Left ventricle myocardium inferior (tissue), 1 donor: ENCODE measurements at regions not wholly inside any gene's neighbourhood (a gene's known extent, or its start where the extent isn't known, plus 50 kb on each side); places are given as distances from the start of the nearest gene placed in this dataset.

ENCODE experiments used
- DNase-seq: peaks from one replicate; pipeline ENCODE4 v3.0.0-alpha.2; 2020
- H3K27ac ChIP-seq: fragments of 200-600 bp; replicated peaks from 2 replicates; pipeline ENCODE4 v1.8.0; 2021
- H3K27me3 ChIP-seq: fragments of 200-600 bp; 2 replicates; pipeline ENCODE4 v1.8.0; 2021; ENCODE audit warnings: low read depth
- H3K36me3 ChIP-seq: fragments of 200-600 bp; 2 replicates; pipeline ENCODE4 v1.8.0; 2021
- H3K4me1 ChIP-seq: fragments of 200-600 bp; 2 replicates; pipeline ENCODE4 v1.8.0; 2021
- H3K4me3 ChIP-seq: fragments of 200-600 bp; 2 replicates; pipeline ENCODE4 v1.8.0; 2021; ENCODE audit warnings: mild to moderate bottlenecking, moderate library complexity
- H3K9me3 ChIP-seq: fragments of 200-600 bp; replicated peaks from 2 replicates; pipeline ENCODE4 v1.8.0; 2021
- CTCF ChIP-seq: fragments of 200-600 bp; IDR thresholded peaks from 2 replicates; pipeline ENCODE4 v1.8.0; 2021; ENCODE audit warnings: antibody characterized with exemption, mild to moderate bottlenecking, borderline replicate concordance
- intact Hi-C: fragments of 100-400 bp; cut with micrococcal nuclease; formaldehyde crosslinking; loops from one replicate; pipeline ENCODE4 v1.11.0; 2022
- donor health status: DM: no; HTN: yes; CAD: no; lungs with severe emphysema.

- peaks cover 18% of the 10 kb centered on the region for H3K9me3 ChIP-seq
- DNase-seq, result no peak
- no peak overlapping the region for H3K4me3 ChIP-seq
- no peak overlapping the region for H3K27ac ChIP-seq
- H3K36me3 ChIP-seq, result no peaks in the 10 kb centered on the region
- intact Hi-C loops, result no loop called here
- TF ChIP-seq CTCF, result no peak
- no peaks in the 10 kb centered on the region for H3K4me1 ChIP-seq
- no peaks in the 10 kb centered on the region for H3K27me3 ChIP-seq
These were observed 50.6 kb upstream of the MRPS6 start for GRCh38 chr21:34022627-34023335.

- peaks cover 8% of the 10 kb centered on the region for H3K9me3 ChIP-seq
- no peaks in the 10 kb centered on the region for H3K27me3 ChIP-seq
- intact Hi-C loops, result no loop called here
- no peaks in the 10 kb centered on the region for H3K36me3 ChIP-seq
- no peak for DNase-seq
- no peak for TF ChIP-seq CTCF
- H3K4me3 ChIP-seq, result no peak overlapping the region
- no peaks in the 10 kb centered on the region for H3K4me1 ChIP-seq
- H3K27ac ChIP-seq, result no peak overlapping the region
These were observed 51.7 kb upstream of the MRPS6 start for GRCh38 chr21:34021726-34022125.

GRCh38 chr21:34020983-34021553 lies 52.3 kb upstream of the MRPS6 start:
- intact Hi-C loops, result no loop called here
- no peak for TF ChIP-seq CTCF
- Histone ChIP-seq H3K27me3 (no peaks in the 10 kb centered on the region), H3K9me3 (peaks cover 7% of the 10 kb centered on the region), H3K4me1 (no peaks in the 10 kb centered on the region), H3K27ac (no peak overlapping the region), H3K36me3 (no peaks in the 10 kb centered on the region), H3K4me3 (no peak overlapping the region)
- no peak for DNase-seq

- Histone ChIP-seq H3K4me3 (no peak overlapping the region), H3K36me3 (no peaks in the 10 kb centered on the region), H3K27me3 (no peaks in the 10 kb centered on the region), H3K27ac (no peak overlapping the region), H3K4me1 (no peaks in the 10 kb centered on the region), H3K9me3 (peaks cover 7% of the 10 kb centered on the region)
- intact Hi-C loops, result no loop called here
- no peak for TF ChIP-seq CTCF
- no peak for DNase-seq
These were observed 53.2 kb upstream of the MRPS6 start for GRCh38 chr21:34020005-34020847.

GRCh38 chr21:34019402-34019801 lies 54.0 kb upstream of the MRPS6 start:
- Histone ChIP-seq H3K27me3 (no peaks in the 10 kb centered on the region), H3K4me3 (no peak overlapping the region), H3K27ac (no peak overlapping the region), H3K9me3 (peaks cover 13% of the 10 kb centered on the region), H3K36me3 (no peaks in the 10 kb centered on the region), H3K4me1 (no peaks in the 10 kb centered on the region)
- no peak for DNase-seq
- intact Hi-C loops, result no loop called here
- no peak for TF ChIP-seq CTCF
